ENCODE measurements at regions not wholly inside any gene's neighbourhood (a gene's known extent, or its start where the extent isn't known, plus 50 kb on each side); places are given as distances from the start of the nearest gene placed in this dataset.

DNA sequence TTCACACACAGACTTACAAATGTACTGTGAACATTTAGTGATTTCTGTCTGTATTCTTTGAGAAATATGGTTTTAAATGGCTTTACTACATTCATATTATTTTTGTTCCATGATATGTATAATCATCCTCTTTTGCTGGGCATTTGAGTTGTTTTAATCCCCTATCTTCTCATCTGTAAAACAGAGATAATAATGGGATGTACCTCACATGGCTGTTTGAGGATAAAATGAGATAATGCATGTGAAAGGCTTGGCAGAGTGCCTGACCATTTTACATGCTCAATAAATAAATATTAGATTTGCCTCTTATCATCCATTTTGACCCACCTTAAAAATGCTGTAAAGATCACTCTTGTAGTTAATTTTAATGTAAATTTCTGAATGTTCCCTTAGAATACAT is 197.2 kb downstream of the C1orf94 start:
- H3K4me2 ChIP-seq (ENCODE audit: insufficient read depth, insufficient read length, low read length), result no peak overlapping the region
- no peaks in the 10 kb centered on the region for H3K4me1 ChIP-seq (ENCODE audit: insufficient read depth, low read length)
- no peak overlapping the region for H4K91ac ChIP-seq (ENCODE audit: insufficient read length, low read depth, low read length)
- H2BK12ac ChIP-seq (ENCODE audit: insufficient read length, low read depth, low read length), result no peak overlapping the region
- no peak overlapping the region for H2BK120ac ChIP-seq (ENCODE audit: low read depth, low read length, poor library complexity, severe bottlenecking)
- Mint-ChIP-seq H3K9me3 (peaks cover 0 to 6% of the 10 kb centered on the region in 2 experiments; a peak in 2 of 5 replicates), H3K4me3 (no peak overlapping the region), H3K4me1 (peaks cover 1 to 7% of the 10 kb centered on the region in 2 experiments; a peak in 3 of 4 replicates), H3K36me3 (ENCODE audit: insufficient read depth in 1 of 3, low read depth in 3 of 3) (no peaks in the 10 kb centered on the region; a peak in 1 of 7 replicates), H3K27me3 (ENCODE audit: low read depth) (peaks cover 28% of the 10 kb centered on the region), H3K27ac (no peak overlapping the region)
- H3K18ac ChIP-seq (ENCODE audit: insufficient read length, low read depth, low read length), result no peak overlapping the region
- H3K23me2 ChIP-seq (ENCODE audit: insufficient read length, low read depth, low read length, poor library complexity, severe bottlenecking), result no peaks in the 10 kb centered on the region
- H2AFZ ChIP-seq (ENCODE audit: low read length), result no peak overlapping the region
- TF ChIP-seq, protein P1, sequence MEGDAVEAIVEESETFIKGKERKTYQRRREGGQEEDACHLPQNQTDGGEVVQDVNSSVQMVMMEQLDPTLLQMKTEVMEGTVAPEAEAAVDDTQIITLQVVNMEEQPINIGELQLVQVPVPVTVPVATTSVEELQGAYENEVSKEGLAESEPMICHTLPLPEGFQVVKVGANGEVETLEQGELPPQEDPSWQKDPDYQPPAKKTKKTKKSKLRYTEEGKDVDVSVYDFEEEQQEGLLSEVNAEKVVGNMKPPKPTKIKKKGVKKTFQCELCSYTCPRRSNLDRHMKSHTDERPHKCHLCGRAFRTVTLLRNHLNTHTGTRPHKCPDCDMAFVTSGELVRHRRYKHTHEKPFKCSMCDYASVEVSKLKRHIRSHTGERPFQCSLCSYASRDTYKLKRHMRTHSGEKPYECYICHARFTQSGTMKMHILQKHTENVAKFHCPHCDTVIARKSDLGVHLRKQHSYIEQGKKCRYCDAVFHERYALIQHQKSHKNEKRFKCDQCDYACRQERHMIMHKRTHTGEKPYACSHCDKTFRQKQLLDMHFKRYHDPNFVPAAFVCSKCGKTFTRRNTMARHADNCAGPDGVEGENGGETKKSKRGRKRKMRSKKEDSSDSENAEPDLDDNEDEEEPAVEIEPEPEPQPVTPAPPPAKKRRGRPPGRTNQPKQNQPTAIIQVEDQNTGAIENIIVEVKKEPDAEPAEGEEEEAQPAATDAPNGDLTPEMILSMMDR (conservative IDR thresholded peaks at IDR 0.05), result no peak
- H3K9me3 ChIP-seq (ENCODE audit: control insufficient read depth, low read depth, low read length), result no peaks in the 10 kb centered on the region
- no peak overlapping the region for H2BK15ac ChIP-seq (ENCODE audit: low read depth, low read length)
- H2BK20ac ChIP-seq (ENCODE audit: low read depth, low read length, poor library complexity, severe bottlenecking), result no peak overlapping the region
- H3K27me3 ChIP-seq (ENCODE audit: insufficient read depth, low read length), result no peaks in the 10 kb centered on the region
- no peaks in the 10 kb centered on the region for H3K79me1 ChIP-seq (ENCODE audit: insufficient read depth, low read depth, low read length, poor library complexity, severe bottlenecking)
- H3T11ph ChIP-seq (ENCODE audit: low read length), result no peak overlapping the region
- no peak for DNase-seq
- H3K4ac ChIP-seq (ENCODE audit: low read depth, low read length), result no peak overlapping the region
- no peak overlapping the region for H2BK5ac ChIP-seq (ENCODE audit: insufficient read length, low read length)
- no peak overlapping the region for H3K14ac ChIP-seq (ENCODE audit: insufficient read depth, low read length)
- H3K23ac ChIP-seq (ENCODE audit: insufficient read length, low read depth, low read length), result no peak overlapping the region
- no peak overlapping the region for H3K56ac ChIP-seq (ENCODE audit: insufficient read length, low read depth, low read length)
- H4K20me1 ChIP-seq (ENCODE audit: control insufficient read depth, insufficient read depth, insufficient read length), result no peaks in the 10 kb centered on the region
- no peaks in the 10 kb centered on the region for H3K79me2 ChIP-seq (ENCODE audit: insufficient read depth, low read length)
- no peak overlapping the region for H3K9ac ChIP-seq (ENCODE audit: extremely low read depth, insufficient read length, low read length)
- no peak overlapping the region for H2AK5ac ChIP-seq (ENCODE audit: insufficient read length, low read length)
- no peak overlapping the region for H4K8ac ChIP-seq (replicated peaks; ENCODE audit: insufficient read length, low read depth, low read length)
- H3K27ac ChIP-seq (ENCODE audit: insufficient read length, low read depth, low read length), result no peak overlapping the region
- H4K5ac ChIP-seq (ENCODE audit: insufficient read length, low read depth, low read length), result no peak overlapping the region

Data from H9 (cell line).